ENCODE measurements at regions not wholly inside any gene's neighbourhood (a gene's known extent, or its start where the extent isn't known, plus 50 kb on each side); places are given as distances from the start of the nearest gene placed in this dataset.

DNA sequence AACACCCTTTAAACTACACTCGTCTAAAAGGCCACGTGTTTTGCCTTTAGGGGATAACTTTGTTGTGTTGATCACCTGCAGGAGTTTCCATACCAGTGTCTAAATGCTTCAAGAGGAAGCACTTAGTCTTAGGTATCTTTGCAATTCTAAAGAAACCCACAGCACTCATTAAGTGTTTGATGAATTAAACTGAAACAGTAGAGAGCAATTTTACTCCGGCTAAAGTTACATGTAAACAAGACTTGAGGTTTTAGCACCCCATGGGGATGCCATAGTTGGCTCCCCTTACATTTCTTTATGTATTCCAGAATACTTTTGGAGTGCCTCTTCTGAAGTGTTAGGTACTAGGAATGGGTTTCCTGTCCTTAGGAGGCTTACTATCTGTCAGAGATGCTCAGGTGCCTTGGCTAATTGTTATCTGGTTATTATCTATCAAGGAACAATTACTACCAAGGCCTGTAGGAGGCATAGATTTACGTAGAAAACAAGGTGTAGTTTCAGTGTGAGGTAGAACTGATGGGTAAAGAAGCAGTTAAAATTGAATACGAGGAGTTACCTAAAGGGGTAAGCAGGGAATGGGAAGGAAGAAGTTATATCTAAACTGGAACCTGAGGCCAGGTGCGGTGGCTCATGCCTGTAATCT, 176.8 kb upstream of the SAMSN1 start:
- no peak overlapping the region for H3K4me3 ChIP-seq (ENCODE audit: low read depth, low read length)
- DNase-seq (ENCODE audit: low read depth) = no peak
- TF ChIP-seq, protein P1, sequence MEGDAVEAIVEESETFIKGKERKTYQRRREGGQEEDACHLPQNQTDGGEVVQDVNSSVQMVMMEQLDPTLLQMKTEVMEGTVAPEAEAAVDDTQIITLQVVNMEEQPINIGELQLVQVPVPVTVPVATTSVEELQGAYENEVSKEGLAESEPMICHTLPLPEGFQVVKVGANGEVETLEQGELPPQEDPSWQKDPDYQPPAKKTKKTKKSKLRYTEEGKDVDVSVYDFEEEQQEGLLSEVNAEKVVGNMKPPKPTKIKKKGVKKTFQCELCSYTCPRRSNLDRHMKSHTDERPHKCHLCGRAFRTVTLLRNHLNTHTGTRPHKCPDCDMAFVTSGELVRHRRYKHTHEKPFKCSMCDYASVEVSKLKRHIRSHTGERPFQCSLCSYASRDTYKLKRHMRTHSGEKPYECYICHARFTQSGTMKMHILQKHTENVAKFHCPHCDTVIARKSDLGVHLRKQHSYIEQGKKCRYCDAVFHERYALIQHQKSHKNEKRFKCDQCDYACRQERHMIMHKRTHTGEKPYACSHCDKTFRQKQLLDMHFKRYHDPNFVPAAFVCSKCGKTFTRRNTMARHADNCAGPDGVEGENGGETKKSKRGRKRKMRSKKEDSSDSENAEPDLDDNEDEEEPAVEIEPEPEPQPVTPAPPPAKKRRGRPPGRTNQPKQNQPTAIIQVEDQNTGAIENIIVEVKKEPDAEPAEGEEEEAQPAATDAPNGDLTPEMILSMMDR (IDR thresholded peaks at IDR 0.05; ENCODE audit: low read depth, low read length, missing control alignments) = no peak

DNA sequence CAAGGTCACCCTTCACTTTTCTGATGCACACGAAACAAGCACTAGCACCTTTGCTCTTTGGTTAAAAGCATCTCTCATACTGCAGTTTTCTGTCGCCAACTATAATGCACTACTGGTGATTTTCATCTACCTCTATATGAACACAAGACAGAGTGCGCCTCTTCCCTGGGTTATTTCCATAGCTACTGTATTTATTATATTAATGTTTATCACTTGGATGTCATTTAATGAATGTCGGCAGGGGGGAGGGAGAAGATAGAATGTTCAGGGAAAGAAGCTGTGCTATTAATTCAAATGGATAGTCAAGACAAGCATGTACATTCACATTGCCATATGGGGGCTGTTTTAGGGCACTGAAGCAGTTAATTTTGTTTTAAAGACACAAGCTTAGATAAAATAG, 174.1 kb upstream of the SAMSN1 start:
- TF ChIP-seq, protein P1 (IDR thresholded peaks at IDR 0.05; ENCODE audit: low read depth, low read length, missing control alignments) = no peak
- H3K4me3 ChIP-seq (ENCODE audit: low read depth, low read length) = no peak overlapping the region
- DNase-seq (ENCODE audit: low read depth) = no peak

DNA sequence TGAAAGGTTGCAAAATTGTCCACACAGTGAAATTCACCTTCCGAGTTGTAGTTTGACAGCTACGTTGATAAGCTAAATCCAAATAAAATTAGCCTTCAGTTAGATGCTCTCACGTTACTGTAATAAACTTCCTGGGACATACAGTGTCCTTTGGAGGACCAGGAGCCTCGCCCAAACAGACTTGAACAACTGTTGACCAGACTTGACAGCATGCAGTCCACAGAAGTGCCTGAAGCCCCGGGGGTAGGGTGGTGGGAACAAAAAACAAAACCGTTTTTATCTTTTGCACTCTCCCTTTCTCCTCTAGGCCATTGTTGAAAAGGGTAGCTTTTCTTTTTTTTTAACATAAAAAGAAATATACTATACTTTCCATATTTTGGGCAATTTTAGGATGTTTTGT, 172.8 kb upstream of the SAMSN1 start:
- TF ChIP-seq, protein P1 (IDR thresholded peaks at IDR 0.05; ENCODE audit: low read depth, low read length, missing control alignments) = no peak
- no peak overlapping the region for H3K4me3 ChIP-seq (ENCODE audit: low read depth, low read length)

DNA sequence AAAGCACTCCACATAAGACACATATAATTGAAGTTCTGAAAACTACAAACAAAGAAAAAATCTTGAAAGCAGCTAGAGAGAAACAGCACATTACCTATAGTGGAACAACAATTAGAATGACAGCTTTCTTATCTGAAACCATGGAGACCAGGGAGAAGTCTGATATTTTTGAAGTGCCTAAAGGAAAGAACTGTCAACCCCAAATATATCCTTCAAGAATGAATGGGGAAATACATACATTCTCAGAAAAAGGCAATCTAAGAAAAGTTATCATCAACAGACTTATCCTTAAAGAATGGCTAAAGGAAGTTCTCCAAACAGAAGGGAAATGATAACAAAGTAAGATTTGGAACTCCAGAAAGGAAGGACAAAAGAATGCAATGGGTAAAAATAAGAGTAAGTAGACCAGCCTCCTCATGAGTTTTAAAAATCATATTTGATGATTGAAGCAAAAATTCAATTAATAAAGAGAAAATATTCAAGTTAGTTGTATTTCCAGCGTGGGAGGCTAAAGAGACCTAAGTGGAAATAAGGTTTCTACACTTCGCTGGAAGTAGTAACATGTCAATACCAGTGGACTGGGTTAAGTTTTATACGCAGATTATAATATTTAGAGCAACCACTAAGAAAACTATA, 170.8 kb upstream of the SAMSN1 start:
- no peak overlapping the region for H3K4me3 ChIP-seq (ENCODE audit: low read depth, low read length)
- DNase-seq (ENCODE audit: low read depth) = no peak
- TF ChIP-seq, protein P1 (IDR thresholded peaks at IDR 0.05; ENCODE audit: low read depth, low read length, missing control alignments) = no peak

More for the DNA sequence above, 172.8 kb upstream of the SAMSN1 start:
- DNase-seq (ENCODE audit: low read depth) = no peak

DNA sequence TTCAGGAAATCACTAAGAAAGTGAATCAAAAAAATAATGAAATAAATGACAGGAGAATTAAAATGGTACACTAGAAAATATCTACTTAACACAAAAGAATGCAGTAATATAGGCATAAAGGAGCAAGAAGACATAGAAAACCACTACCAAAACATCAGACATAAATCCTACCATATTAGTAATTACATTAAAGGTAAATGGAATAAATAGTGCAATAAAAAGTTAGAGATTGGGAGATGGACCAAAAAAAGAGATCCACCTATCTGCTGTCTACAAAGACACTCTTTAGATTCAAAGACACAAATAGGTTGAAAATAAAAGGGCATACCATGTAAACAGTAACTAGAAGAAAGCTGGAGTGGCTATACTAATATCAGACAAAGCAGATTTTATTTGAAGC, 167.0 kb upstream of the SAMSN1 start:
- DNase-seq (ENCODE audit: low read depth) = no peak
- TF ChIP-seq, protein P1 (IDR thresholded peaks at IDR 0.05; ENCODE audit: low read depth, low read length, missing control alignments) = no peak

DNA sequence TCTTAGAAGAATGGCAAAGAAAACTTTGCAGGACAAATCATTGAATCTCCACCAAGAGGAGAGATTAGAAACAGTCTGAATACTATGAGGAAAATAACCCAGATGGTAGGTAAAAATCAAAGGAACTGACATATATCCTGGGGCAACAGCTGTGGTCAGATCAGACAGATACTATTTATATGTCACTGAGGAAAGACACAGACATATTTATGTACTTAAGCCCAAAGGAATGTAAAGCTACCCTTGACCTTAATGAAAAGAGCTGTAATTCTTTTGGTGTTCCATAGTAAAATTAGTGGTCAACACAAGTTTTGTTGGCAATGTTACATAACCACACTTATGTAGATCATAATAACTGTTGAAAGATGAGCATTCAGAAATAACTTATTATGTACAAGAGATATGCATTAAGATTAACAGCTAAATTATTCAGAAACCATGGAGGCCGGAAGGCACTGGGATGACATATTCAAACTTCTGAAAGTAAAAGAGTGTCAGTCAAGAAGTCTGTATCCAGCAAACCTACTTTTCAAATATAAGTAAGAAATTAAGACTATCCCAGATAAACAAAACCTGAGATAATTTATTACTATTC, 166.1 kb upstream of the SAMSN1 start:
- no peak for DNase-seq (ENCODE audit: low read depth)
- no peak overlapping the region for H3K4me3 ChIP-seq (ENCODE audit: low read depth, low read length)
- TF ChIP-seq, protein P1 (IDR thresholded peaks at IDR 0.05; ENCODE audit: low read depth, low read length, missing control alignments) = no peak

More for the DNA sequence above, 167.0 kb upstream of the SAMSN1 start:
- H3K4me3 ChIP-seq (ENCODE audit: low read depth, low read length) = no peak overlapping the region
